Karpas-422 (cell line): ENCODE measurements at regions not wholly inside any gene's neighbourhood (a gene's known extent, or its start where the extent isn't known, plus 50 kb on each side); places are given as distances from the start of the nearest gene placed in this dataset.
"Not testable (repeated sequence)": the region's sequence is repeated elsewhere in the genome, so short reads cannot be mapped to it uniquely, and the experiment has no call there.

Experiments used
- DNase-seq: peaks from one replicate; pipeline ENCODE4 v3.0.0-alpha.2; 2015
- H2AFZ ChIP-seq: fragments of 200-600 bp; sonication (generic); 2 replicates; pipeline ENCODE4 v1.6.1; 2014; ENCODE audit warnings: antibody characterized with exemption, low read length, mixed read lengths
- H3K27ac ChIP-seq: fragments of 200-600 bp; sonication (generic); 2 replicates; pipeline ENCODE4 v1.5.1; 2014; ENCODE audit warnings: mild to moderate bottlenecking, low read length, moderate library complexity
- H3K27me3 ChIP-seq: fragments of 200-600 bp; sonication (generic); 2 replicates; pipeline ENCODE4 v1.6.1; 2014; ENCODE audit warnings: low read length, mixed read lengths
- H3K36me3 ChIP-seq: fragments of 200-600 bp; sonication (generic); 2 replicates; pipeline ENCODE4 v1.6.1; 2014; ENCODE audit warnings: low read length, mixed read lengths; ENCODE audit not compliant: insufficient read depth
- H3K4me1 ChIP-seq: fragments of 200-600 bp; sonication (generic); 2 replicates; pipeline ENCODE4 v1.6.1; 2014; ENCODE audit warnings: mild to moderate bottlenecking, low read length, mixed read lengths
- H3K4me2 ChIP-seq: fragments of 200-600 bp; sonication (generic); 2 replicates; pipeline ENCODE4 v1.6.1; 2014; ENCODE audit warnings: low read length, low read depth, mild to moderate bottlenecking; ENCODE audit not compliant: poor library complexity, severe bottlenecking
- H3K4me3 ChIP-seq: fragments of 200-600 bp; sonication (generic); 2 replicates; pipeline ENCODE4 v1.5.1; 2014; ENCODE audit warnings: mild to moderate bottlenecking, antibody characterized with exemption, low read length, mixed read lengths
- H3K79me2 ChIP-seq: fragments of 200-600 bp; sonication (generic); 2 replicates; pipeline ENCODE4 v1.6.1; 2014; ENCODE audit warnings: mild to moderate bottlenecking, low read length, mixed read lengths
- H3K9ac ChIP-seq: fragments of 200-600 bp; sonication (generic); 2 replicates; pipeline ENCODE4 v1.6.0; 2014; ENCODE audit warnings: low read length
- H3K9me2 ChIP-seq: fragments of 200-600 bp; sonication (generic), shearing (Covaris generic); replicated peaks from 2 replicates; pipeline ENCODE4 v1.6.0; 2014; ENCODE audit warnings: mild to moderate bottlenecking, low read length, moderate library complexity; ENCODE audit not compliant: insufficient read depth
- H3K9me3 ChIP-seq: fragments of 300-700, 200-600 bp; sonication (generic); 2 replicates; pipeline ENCODE4 v1.6.1; 2014; ENCODE audit warnings: low read length, mixed read lengths
- H4K20me1 ChIP-seq: fragments of 200-600 bp; sonication (generic); 2 replicates; pipeline ENCODE4 v1.6.1; 2014; ENCODE audit warnings: mild to moderate bottlenecking, antibody characterized with exemption, low read length, low read depth; ENCODE audit not compliant: insufficient read depth

GRCh38 chr5:136598802-136599404, 233.6 kb upstream of the TRPC7 start:
- Histone ChIP-seq H3K36me3 (no peaks in the 10 kb centered on the region), H2AFZ (no peak overlapping the region), H3K9me2 (no peaks in the 10 kb centered on the region), H3K27me3 (no peaks in the 10 kb centered on the region), H3K4me1 (no peaks in the 10 kb centered on the region; the same call in 1 of the 2 replicates), H3K9ac (no peak overlapping the region), H3K27ac (no peak overlapping the region), H4K20me1 (no peaks in the 10 kb centered on the region), H3K9me3 (peaks cover 8% of the 10 kb centered on the region; the same call in 1 of the 2 replicates), H3K4me2 (no peak overlapping the region), H3K4me3 (no peak overlapping the region), H3K79me2 (no peaks in the 10 kb centered on the region)
- no peak for DNase-seq

- Histone ChIP-seq H3K36me3 (no peaks in the 10 kb centered on the region), H4K20me1 (no peaks in the 10 kb centered on the region), H3K4me3 (no peak overlapping the region), H3K9me3 (no peaks in the 10 kb centered on the region), H3K27ac (no peak overlapping the region), H3K9me2 (no peaks in the 10 kb centered on the region), H3K4me1 (no peaks in the 10 kb centered on the region; the same call in 1 of the 2 replicates), H3K27me3 (no peaks in the 10 kb centered on the region), H2AFZ (no peak overlapping the region), H3K4me2 (no peak overlapping the region), H3K79me2 (no peaks in the 10 kb centered on the region), H3K9ac (no peak overlapping the region)
- DNase-seq = no peak
Measured at GRCh38 chr5:136594416-136594815, 229.1 kb upstream of the TRPC7 start.

GRCh38 chr5:136590581-136590980, 225.2 kb upstream of the TRPC7 start:
- H3K4me2 ChIP-seq = no peak overlapping the region
- no peaks in the 10 kb centered on the region for H3K9me2 ChIP-seq
- H3K36me3 ChIP-seq = no peaks in the 10 kb centered on the region
- H3K79me2 ChIP-seq = no peaks in the 10 kb centered on the region
- no peak overlapping the region for H3K9ac ChIP-seq
- H4K20me1 ChIP-seq = no peaks in the 10 kb centered on the region
- no peak overlapping the region for H3K4me3 ChIP-seq
- H2AFZ ChIP-seq = no peak overlapping the region
- H3K9me3 ChIP-seq = no peaks in the 10 kb centered on the region
- H3K4me1 ChIP-seq = no peaks in the 10 kb centered on the region
- no peak overlapping the region for H3K27ac ChIP-seq
- DNase-seq = no peak
- no peaks in the 10 kb centered on the region for H3K27me3 ChIP-seq

- DNase-seq = no peak
- Histone ChIP-seq H2AFZ (no peak overlapping the region), H3K4me3 (no peak overlapping the region), H3K9ac (no peak overlapping the region), H3K9me2 (no peaks in the 10 kb centered on the region), H3K79me2 (no peaks in the 10 kb centered on the region), H3K4me2 (no peak overlapping the region), H3K27ac (no peak overlapping the region), H4K20me1 (no peaks in the 10 kb centered on the region), H3K4me1 (no peaks in the 10 kb centered on the region), H3K27me3 (no peaks in the 10 kb centered on the region), H3K36me3 (no peaks in the 10 kb centered on the region), H3K9me3 (no peaks in the 10 kb centered on the region)
Measured at GRCh38 chr5:136586196-136586595, 220.9 kb upstream of the TRPC7 start.

GRCh38 chr5:136584474-136584873, 219.1 kb upstream of the TRPC7 start:
- no peaks in the 10 kb centered on the region for H3K4me1 ChIP-seq
- no peak for DNase-seq
- no peaks in the 10 kb centered on the region for H3K79me2 ChIP-seq
- no peaks in the 10 kb centered on the region for H3K9me2 ChIP-seq
- no peak overlapping the region for H3K27ac ChIP-seq
- no peaks in the 10 kb centered on the region for H3K9me3 ChIP-seq
- H3K36me3 ChIP-seq = no peaks in the 10 kb centered on the region
- no peak overlapping the region for H3K4me2 ChIP-seq
- no peak overlapping the region for H3K4me3 ChIP-seq
- H3K9ac ChIP-seq = no peak overlapping the region
- H4K20me1 ChIP-seq = no peaks in the 10 kb centered on the region
- H3K27me3 ChIP-seq = no peaks in the 10 kb centered on the region
- no peak overlapping the region for H2AFZ ChIP-seq

GRCh38 chr5:136579238-136579637, 213.9 kb upstream of the TRPC7 start:
- no peak overlapping the region for H2AFZ ChIP-seq
- H3K4me2 ChIP-seq = no peak overlapping the region
- no peaks in the 10 kb centered on the region for H3K36me3 ChIP-seq
- H3K27ac ChIP-seq = no peak overlapping the region
- no peaks in the 10 kb centered on the region for H3K79me2 ChIP-seq
- no peaks in the 10 kb centered on the region for H3K9me3 ChIP-seq
- H3K4me1 ChIP-seq = no peaks in the 10 kb centered on the region
- H4K20me1 ChIP-seq = no peaks in the 10 kb centered on the region
- H3K4me3 ChIP-seq = no peak overlapping the region
- H3K9me2 ChIP-seq = no peaks in the 10 kb centered on the region
- H3K27me3 ChIP-seq = no peaks in the 10 kb centered on the region
- no peak overlapping the region for H3K9ac ChIP-seq
- DNase-seq = no peak

GRCh38 chr5:136569875-136570274, 204.5 kb upstream of the TRPC7 start:
- H3K4me3 ChIP-seq, H3K9me2 ChIP-seq, DNase-seq, H3K4me1 ChIP-seq, H3K36me3 ChIP-seq, H3K27ac ChIP-seq, H3K4me2 ChIP-seq, H3K9me3 ChIP-seq, H4K20me1 ChIP-seq, H3K9ac ChIP-seq, H3K27me3 ChIP-seq, H3K79me2 ChIP-seq, H2AFZ ChIP-seq: not testable (repeated sequence)

GRCh38 chr5:136565457-136565856, 200.1 kb upstream of the TRPC7 start:
- H3K27ac ChIP-seq, H3K9me2 ChIP-seq, H3K9me3 ChIP-seq, H3K79me2 ChIP-seq, H3K4me1 ChIP-seq, H3K4me3 ChIP-seq, H3K36me3 ChIP-seq, H3K4me2 ChIP-seq, H2AFZ ChIP-seq, H3K27me3 ChIP-seq, H3K9ac ChIP-seq, H4K20me1 ChIP-seq, DNase-seq: not testable (repeated sequence)

GRCh38 chr5:136565050-136565449, 199.7 kb upstream of the TRPC7 start:
- H3K4me2 ChIP-seq, H3K9me2 ChIP-seq, H3K27ac ChIP-seq, H3K27me3 ChIP-seq, H3K9me3 ChIP-seq, H3K4me3 ChIP-seq, DNase-seq, H3K36me3 ChIP-seq, H4K20me1 ChIP-seq, H3K79me2 ChIP-seq, H2AFZ ChIP-seq, H3K4me1 ChIP-seq, H3K9ac ChIP-seq: not testable (repeated sequence)
